ENCODE measurements at regions not wholly inside any gene's neighbourhood (a gene's known extent, or its start where the extent isn't known, plus 50 kb on each side); places are given as distances from the start of the nearest gene placed in this dataset.
A peak's percentile ranks its signal among the peaks of the same experiment; 100 is the strongest.
"Not testable (repeated sequence)": the region's sequence is repeated elsewhere in the genome, so short reads cannot be mapped to it uniquely, and the experiment has no call there.

DNA sequence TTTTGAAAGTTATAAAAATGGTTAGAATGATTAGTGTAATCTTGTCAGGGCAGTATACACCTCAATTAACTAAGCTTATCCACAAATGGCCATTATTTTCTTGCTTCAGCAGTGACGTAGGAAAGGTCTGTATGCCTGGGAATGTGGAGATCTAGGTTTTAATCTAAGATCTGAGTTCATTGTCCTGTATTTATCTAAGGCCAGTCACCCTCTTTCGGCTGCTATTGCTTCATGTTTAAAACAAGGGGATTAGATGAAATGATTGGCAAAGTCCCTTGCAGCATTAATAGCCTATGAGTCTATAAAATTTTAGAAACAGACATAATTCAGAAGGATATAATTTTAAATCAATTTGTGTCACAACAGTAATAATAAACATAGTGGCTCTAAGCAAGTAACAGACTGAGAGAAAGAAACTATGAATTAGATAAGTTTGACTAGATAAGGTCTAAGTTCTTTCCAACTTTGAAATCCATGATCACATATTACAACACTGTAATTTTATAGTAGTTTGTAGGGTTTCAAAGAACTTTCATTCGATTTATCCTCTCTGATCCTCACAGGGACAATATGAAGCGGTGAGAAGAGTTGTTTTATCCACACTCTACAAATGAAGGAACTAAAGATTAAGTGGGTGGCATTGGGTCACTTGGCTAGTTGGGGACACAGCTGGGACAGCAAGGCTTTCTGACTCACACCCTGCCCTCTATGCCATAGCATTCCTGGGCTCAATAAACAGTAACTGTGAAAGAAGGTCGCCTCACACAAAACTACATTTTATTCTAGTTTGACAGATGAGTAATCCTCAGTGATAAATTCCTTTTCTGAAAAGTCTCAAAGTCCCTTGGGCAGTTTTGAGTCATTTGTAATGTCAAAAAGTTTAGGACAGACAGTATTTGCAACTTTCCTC lies 60.6 kb upstream of the RDX start:
- Mint-ChIP-seq H3K9me3 (ENCODE audit: unreplicated experiment) (no peaks in the 10 kb centered on the region), H3K36me3 (ENCODE audit: insufficient read depth, unreplicated experiment) (no peaks in the 10 kb centered on the region), H3K27ac (ENCODE audit: low read depth, unreplicated experiment) (peak overlapping the region; percentile 46), H3K4me3 (ENCODE audit: unreplicated experiment) (no peak overlapping the region), H3K27me3 (ENCODE audit: insufficient read depth, unreplicated experiment) (no peaks in the 10 kb centered on the region), H3K4me1 (ENCODE audit: insufficient read depth, unreplicated experiment) (peaks cover 6% of the 10 kb centered on the region)
- BruUV-seq (replicated peaks): no TSS peak
- DNase-seq (ENCODE audit: unreplicated experiment): peak; percentile 47
- ChIA-PET CTCF (interaction anchor here (0.6 to 0.8 kb wide), 3 partner anchors 47 to 108 kb away, joined by 3 read pairs; no protein-coding TSS in a partner anchor), POLR2A (interaction anchor here (0.7 to 1.4 kb wide), 2 partner anchors 57 to 60 kb away, joined by 3 to 5 read pairs; partner anchors contain the start of gene RDX)
- TF ChIP-seq, protein P1, sequence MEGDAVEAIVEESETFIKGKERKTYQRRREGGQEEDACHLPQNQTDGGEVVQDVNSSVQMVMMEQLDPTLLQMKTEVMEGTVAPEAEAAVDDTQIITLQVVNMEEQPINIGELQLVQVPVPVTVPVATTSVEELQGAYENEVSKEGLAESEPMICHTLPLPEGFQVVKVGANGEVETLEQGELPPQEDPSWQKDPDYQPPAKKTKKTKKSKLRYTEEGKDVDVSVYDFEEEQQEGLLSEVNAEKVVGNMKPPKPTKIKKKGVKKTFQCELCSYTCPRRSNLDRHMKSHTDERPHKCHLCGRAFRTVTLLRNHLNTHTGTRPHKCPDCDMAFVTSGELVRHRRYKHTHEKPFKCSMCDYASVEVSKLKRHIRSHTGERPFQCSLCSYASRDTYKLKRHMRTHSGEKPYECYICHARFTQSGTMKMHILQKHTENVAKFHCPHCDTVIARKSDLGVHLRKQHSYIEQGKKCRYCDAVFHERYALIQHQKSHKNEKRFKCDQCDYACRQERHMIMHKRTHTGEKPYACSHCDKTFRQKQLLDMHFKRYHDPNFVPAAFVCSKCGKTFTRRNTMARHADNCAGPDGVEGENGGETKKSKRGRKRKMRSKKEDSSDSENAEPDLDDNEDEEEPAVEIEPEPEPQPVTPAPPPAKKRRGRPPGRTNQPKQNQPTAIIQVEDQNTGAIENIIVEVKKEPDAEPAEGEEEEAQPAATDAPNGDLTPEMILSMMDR (IDR thresholded peaks at IDR 0.05; ENCODE audit: unreplicated experiment): no peak
- intact Hi-C loops (cut with micrococcal nuclease): no loop called here

DNA sequence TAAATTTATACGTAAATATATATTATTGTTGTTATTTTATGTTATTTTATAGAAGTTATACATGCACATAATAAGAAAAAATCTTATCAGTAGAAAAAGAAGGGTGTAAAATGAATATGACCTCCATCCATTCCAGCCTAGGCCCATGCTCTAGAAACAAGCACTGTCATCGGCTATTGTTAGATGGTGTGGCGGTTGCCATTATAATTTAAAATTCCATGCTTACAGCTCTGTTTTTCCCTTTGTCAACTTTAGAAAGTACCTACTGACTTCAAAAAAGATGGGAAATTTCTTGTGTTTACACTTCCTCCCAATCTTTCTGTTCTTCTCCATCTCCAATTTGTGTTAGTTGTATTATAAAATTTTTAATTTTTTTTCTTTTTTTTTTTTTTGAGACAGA lies 61.9 kb upstream of the RDX start:
- CTCF ChIA-PET: interaction anchor here (0.9 kb wide), 1 partner anchor 15 kb away, joined by 4 read pairs; no protein-coding TSS in a partner anchor
- POLR2A ChIA-PET: no interaction called here
- intact Hi-C loops (cut with micrococcal nuclease): no loop called here
- H3K27ac Mint-ChIP-seq (ENCODE audit: low read depth, unreplicated experiment): no peak overlapping the region
- no TSS peak for BruUV-seq (replicated peaks)
- no peaks in the 10 kb centered on the region for H3K36me3 Mint-ChIP-seq (ENCODE audit: insufficient read depth, unreplicated experiment)
- no peaks in the 10 kb centered on the region for H3K9me3 Mint-ChIP-seq (ENCODE audit: unreplicated experiment)
- H3K4me1 Mint-ChIP-seq (ENCODE audit: insufficient read depth, unreplicated experiment): peaks cover 16% of the 10 kb centered on the region
- no peak for DNase-seq (ENCODE audit: unreplicated experiment)
- no peaks in the 10 kb centered on the region for H3K27me3 Mint-ChIP-seq (ENCODE audit: insufficient read depth, unreplicated experiment)
- no peak overlapping the region for H3K4me3 Mint-ChIP-seq (ENCODE audit: unreplicated experiment)
- TF ChIP-seq, protein P1 (IDR thresholded peaks at IDR 0.05; ENCODE audit: unreplicated experiment): no peak

DNA sequence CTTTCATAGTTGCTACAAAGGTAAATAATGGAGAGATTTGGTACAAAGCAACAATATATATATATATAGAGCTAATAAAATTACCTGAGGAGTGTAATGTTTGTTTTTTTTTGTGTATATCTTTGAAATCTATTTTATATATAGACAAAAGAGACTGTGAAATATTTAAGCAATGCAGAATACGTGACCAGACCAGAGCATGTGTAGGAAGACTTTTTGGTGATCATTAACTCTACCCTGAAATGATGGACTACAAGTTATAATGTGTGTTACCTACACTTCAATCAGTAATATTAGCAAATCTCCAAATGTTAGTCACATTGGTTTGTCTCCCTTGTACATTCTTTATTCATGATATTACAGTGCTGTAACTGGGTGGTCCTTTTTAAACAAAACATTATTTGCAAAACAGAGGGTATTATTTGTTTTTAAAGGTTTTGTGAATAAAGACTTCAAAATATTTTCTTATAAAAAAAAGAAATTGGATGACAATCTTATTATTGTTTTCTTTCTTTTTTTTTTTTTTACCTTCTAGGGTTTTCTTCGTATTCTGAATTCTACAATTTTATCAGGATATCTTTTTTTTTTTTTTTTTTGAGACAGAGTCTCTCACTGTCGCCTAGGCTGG lies 64.5 kb upstream of the RDX start:
- DNase-seq (ENCODE audit: unreplicated experiment); POLR2A ChIA-PET; H3K27ac Mint-ChIP-seq (ENCODE audit: low read depth, unreplicated experiment); H3K27me3 Mint-ChIP-seq (ENCODE audit: insufficient read depth, unreplicated experiment); CTCF ChIA-PET; BruUV-seq (replicated peaks); H3K9me3 Mint-ChIP-seq (ENCODE audit: unreplicated experiment); H3K36me3 Mint-ChIP-seq (ENCODE audit: insufficient read depth, unreplicated experiment); H3K4me3 Mint-ChIP-seq (ENCODE audit: unreplicated experiment): not testable (repeated sequence)
- intact Hi-C loops (cut with micrococcal nuclease): loop anchor here (5.0 kb wide), 1 partner anchor 64 kb away; the partner anchor contains the start of gene RDX
- H3K4me1 Mint-ChIP-seq (ENCODE audit: insufficient read depth, unreplicated experiment): peaks cover 11% of the 10 kb centered on the region

DNA sequence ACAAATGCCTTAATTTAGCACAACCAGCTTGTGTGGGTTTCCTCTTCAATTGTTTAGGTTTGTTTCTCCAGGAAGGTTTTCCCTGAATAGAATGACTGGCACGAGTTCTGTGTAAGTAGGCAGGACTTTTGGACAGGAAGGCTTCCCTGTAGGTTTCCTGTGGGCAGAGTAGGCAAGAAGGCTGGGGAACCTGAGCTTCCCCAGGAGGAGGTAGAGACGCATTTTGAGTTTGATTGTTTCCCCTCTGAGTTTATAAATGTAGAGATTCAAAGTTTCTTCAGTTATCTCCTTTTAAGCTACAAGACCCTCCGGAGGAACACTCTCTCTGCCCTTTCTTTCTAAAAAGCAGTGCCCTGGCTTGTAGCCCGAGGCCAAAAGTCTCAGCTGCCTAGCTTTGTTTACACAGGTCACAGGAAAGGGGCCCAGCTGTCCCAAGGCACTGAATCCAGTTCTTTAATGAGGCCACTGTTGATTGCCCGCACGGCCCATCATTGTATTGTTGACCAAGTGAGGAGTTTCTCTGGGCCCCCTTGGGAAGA lies 66.6 kb upstream of the RDX start:
- no peaks in the 10 kb centered on the region for H3K27me3 Mint-ChIP-seq (ENCODE audit: insufficient read depth, unreplicated experiment)
- no peak overlapping the region for H3K4me3 Mint-ChIP-seq (ENCODE audit: unreplicated experiment)
- DNase-seq (ENCODE audit: unreplicated experiment): peak; percentile 32
- H3K27ac Mint-ChIP-seq (ENCODE audit: low read depth, unreplicated experiment): peak overlapping the region; percentile 89
- POLR2A ChIA-PET: interaction anchor here (0.5 to 1.4 kb wide), 3 partner anchors 9 to 423 kb away, joined by 3 to 6 read pairs (median 3); no protein-coding TSS in a partner anchor
- TF ChIP-seq, protein P1 (IDR thresholded peaks at IDR 0.05; ENCODE audit: unreplicated experiment): no peak
- no peaks in the 10 kb centered on the region for H3K9me3 Mint-ChIP-seq (ENCODE audit: unreplicated experiment)
- CTCF ChIA-PET: interaction anchor here (0.6 to 2.8 kb wide), 5 partner anchors 9 to 162 kb away, joined by 3 to 11 read pairs (median 3); no protein-coding TSS in a partner anchor
- no peaks in the 10 kb centered on the region for H3K36me3 Mint-ChIP-seq (ENCODE audit: insufficient read depth, unreplicated experiment)
- no TSS peak for BruUV-seq (replicated peaks)
- peaks cover 16% of the 10 kb centered on the region for H3K4me1 Mint-ChIP-seq (ENCODE audit: insufficient read depth, unreplicated experiment)
- intact Hi-C loops (cut with micrococcal nuclease): loop anchor here (5.0 kb wide), 1 partner anchor 66 kb away; the partner anchor contains the start of gene RDX
